IMR-90 (cell line): ENCODE measurements at regions not wholly inside any gene's neighbourhood (a gene's known extent, or its start where the extent isn't known, plus 50 kb on each side); places are given as distances from the start of the nearest gene placed in this dataset.

ENCODE experiments used
- CEBPB ChIP-seq: IDR thresholded peaks from 2 replicates; pipeline ENCODE4 v1.6.1; 2012; ENCODE audit warnings: low read depth, low read length, improper control_type of control experiment
- NFE2L2 ChIP-seq: fragments of 150-350 bp; IDR thresholded peaks from 2 replicates; pipeline ENCODE4 v1.6.1; 2016; ENCODE audit warnings: low read depth, mild to moderate bottlenecking, low read length
- POLR2A ChIP-seq: IDR thresholded peaks from 2 replicates; pipeline ENCODE4 v1.6.1; 2012; ENCODE audit warnings: mild to moderate bottlenecking, low read depth, low read length
- RAD21 ChIP-seq: IDR thresholded peaks from 2 replicates; pipeline ENCODE4 v1.6.1; 2012; ENCODE audit warnings: low read length, improper control_type of control experiment
- TF ChIP-seq, protein P1 (sequence below): conservative IDR thresholded peaks from 2 replicates; pipeline ENCODE4 v1.5.1; 2012; ENCODE audit warnings: mild to moderate bottlenecking, low read depth, low read length, improper control_type of control experiment

GRCh38 chr5:125004009-125004408 lies 257.6 kb upstream of the ZNF608 start:
- TF ChIP-seq POLR2A (no peak), NFE2L2 (no peak), RAD21 (no peak), CEBPB (peak; percentile 72)
- TF ChIP-seq, protein P1, sequence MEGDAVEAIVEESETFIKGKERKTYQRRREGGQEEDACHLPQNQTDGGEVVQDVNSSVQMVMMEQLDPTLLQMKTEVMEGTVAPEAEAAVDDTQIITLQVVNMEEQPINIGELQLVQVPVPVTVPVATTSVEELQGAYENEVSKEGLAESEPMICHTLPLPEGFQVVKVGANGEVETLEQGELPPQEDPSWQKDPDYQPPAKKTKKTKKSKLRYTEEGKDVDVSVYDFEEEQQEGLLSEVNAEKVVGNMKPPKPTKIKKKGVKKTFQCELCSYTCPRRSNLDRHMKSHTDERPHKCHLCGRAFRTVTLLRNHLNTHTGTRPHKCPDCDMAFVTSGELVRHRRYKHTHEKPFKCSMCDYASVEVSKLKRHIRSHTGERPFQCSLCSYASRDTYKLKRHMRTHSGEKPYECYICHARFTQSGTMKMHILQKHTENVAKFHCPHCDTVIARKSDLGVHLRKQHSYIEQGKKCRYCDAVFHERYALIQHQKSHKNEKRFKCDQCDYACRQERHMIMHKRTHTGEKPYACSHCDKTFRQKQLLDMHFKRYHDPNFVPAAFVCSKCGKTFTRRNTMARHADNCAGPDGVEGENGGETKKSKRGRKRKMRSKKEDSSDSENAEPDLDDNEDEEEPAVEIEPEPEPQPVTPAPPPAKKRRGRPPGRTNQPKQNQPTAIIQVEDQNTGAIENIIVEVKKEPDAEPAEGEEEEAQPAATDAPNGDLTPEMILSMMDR, result no peak
